NCI-H2171 treated with DMSO at 0.1 percent for 48 hours (cell line): ENCODE measurements at regions not wholly inside any gene's neighbourhood (a gene's known extent, or its start where the extent isn't known, plus 50 kb on each side); places are given as distances from the start of the nearest gene placed in this dataset.

ENCODE experiments used
- DNase-seq: peaks from one replicate; lab custom pipeline; 2025; lab: John Stamatoyannopoulos, UW

GRCh38 chr11:13104619-13105236 is 95.6 kb downstream of the RASSF10 start:
- DNase-seq, result peak; percentile 24

DNA sequence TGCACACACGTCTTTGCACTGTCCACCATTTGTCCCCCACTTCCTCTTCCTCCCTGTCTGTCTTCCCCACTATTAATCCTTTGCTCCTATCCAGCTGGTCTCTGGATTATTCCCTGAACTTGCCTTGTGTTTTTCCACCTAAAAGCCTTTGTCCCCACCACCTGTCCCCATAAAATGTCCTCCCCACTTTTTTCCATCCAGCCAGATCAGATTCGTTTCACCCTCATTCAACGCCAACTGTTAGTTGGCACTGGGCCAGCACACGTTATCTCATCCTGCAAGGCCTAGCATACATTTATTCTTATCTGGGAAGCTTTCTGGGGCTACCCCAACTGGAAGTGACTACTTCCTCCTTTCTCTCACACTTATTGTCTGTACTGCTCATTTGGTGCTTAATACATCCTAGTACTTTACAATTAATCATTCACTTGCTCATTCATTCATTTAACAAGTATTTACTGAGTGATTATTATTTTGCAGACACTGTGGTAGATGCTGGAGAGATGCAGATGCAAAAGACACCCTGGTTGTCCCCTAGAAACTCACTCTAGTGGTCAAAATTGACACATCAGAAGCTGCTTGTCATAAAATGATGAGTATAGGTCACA is 96.2 kb downstream of the RASSF10 start:
- peak; percentile 91 for DNase-seq

DNA sequence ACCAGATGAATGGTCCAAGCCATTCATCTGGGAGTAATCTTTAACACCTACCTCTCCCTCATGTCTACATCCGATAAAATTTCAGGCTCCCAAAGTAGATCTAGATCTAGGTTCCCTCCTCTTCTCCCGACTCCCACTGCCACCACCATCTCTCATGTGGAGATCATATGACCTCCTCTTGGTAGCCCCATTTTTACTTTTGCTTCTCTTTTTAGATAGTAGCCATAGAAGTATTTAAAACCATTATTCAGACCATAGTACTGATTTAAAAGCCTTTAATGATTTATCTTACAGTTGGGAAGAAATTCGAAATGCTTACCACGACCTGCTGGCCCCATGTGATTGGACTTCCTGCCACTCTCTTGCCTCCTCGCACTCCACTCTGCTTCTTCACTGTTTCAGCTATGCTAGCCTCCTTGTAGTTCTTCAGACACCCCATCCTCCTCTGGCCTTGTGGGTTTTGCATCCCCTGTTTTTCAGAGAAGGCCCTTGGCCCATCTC is 98.5 kb downstream of the RASSF10 start:
- no peak for DNase-seq

GRCh38 chr11:13108416-13108815 is 99.3 kb downstream of the RASSF10 start:
- DNase-seq, result no peak

GRCh38 chr11:13109616-13110015 is 100.5 kb downstream of the RASSF10 start:
- DNase-seq, result no peak

- no peak for DNase-seq
Observed at GRCh38 chr11:13110145-13110544, 101.0 kb downstream of the RASSF10 start.

DNA sequence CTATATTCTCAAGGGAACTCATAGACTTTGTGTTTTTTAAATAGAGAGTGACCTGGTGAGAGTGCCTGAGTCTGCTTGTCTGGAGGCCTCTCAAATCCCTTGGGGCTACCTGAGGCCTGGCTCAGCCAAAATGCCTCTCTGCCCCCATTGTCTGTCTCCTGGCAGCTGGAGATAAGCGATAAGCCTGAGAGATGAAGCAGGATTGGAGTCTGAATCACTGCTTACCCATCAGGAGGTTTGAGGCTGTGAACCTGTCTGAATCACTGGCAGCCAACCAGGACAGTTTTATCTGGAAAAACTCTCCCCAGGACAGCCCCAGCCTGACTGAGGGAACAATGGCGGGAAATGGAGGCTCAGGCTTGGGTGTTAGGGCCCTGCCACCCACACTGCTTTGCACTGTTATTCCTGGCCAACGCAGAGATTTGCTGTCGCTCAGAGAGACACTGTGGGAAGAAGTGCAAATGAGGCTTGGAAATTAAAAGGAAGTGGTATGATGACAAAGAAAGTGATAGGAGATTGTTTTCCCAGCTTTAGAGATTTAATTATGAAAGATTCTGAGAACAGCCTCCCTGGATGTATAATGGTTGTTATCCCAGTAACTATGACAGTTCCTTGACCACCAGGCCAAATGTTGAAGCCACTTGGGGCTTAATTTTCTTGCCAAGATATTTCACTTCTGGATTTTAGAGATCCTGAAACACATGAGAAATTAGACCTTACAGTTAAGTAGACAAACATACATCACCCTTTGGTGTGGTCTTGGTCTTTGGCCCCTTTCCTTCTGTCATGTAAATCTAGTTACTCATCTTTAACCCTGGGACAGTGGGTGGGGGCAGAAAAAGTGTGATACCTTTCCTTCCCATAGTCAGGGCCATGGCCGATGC is 102.1 kb downstream of the RASSF10 start:
- no peak for DNase-seq

GRCh38 chr11:13111813-13112130 is 102.7 kb downstream of the RASSF10 start:
- DNase-seq, result no peak

DNA sequence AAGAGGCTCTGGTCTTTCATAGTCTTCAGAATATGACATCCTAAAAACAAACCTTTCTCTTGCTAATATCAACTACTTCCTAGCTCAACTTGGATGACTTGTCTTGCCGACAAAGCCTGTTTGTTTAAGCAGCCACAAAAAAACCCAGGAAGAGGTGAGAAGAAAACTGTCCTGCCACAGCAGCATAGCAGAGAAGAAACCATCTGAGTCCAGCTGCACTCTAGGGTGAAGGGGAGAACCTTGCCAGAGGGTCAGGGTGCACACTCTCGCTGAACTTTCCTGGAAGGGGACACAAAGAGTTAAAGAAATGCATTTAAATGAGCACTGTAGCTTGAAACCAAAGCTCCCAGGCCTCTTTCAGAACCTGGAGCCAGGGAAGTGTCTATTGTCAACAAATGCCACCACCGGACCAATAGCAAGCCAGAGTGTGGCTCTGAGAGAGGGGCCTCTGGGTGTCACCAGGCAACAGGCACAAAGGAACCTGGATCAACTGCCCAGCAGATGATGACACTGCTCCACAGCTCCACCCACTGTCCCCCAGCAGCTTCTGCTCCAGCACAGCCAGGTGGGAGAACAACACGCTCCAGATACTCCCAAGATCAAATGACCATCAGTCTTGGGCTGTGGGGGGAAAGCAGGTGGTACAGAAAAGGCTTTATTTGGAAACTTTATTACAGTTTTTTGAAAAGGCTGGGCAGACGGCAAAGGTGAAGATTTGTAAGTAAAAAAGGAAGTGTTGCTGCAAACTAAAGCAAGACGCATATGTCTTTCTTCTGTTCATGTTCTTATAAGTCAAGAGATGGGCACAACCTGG is 105.7 kb downstream of the RASSF10 start:
- DNase-seq, result peak; percentile 25

DNA sequence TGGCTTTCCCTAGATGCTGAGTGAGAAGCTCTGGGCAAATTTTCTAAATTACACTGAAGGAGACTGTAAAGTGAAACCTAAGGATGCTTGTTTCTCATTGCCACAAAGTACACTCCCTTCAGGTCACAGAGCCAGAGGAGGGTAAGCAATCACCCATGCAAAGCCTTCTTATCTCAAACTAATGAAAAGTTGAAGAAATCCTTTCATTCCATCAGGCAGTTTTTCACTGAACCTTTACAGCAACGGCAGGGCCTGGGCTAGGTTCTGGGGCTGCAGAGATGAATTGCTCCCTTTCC is 106.2 kb downstream of the RASSF10 start:
- DNase-seq, result no peak

DNA sequence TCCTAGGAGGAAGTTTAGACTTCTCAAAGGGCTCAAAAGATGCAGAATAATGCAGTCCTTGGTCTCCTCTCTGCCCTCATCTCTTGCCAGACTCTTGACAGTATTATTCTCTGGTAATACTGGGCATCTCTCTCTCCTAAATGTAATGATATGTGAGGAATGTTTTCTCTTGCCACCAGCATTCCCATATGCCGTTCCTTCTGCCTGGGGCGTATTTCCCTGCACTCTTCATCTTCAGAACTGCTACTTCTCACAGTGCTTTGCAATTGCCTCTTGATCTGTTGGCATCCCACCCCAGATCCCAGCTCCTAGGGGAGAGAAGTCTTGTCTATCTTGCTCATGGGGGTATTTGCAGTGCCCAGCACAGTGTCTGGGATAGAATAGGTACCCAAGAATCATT is 107.4 kb downstream of the RASSF10 start:
- DNase-seq, result no peak

GRCh38 chr11:13117344-13117743 is 108.2 kb downstream of the RASSF10 start:
- no peak for DNase-seq

GRCh38 chr11:13118194-13118593 is 109.1 kb downstream of the RASSF10 start:
- DNase-seq, result no peak

- DNase-seq, result no peak
Observed at GRCh38 chr11:13118650-13119049, 109.5 kb downstream of the RASSF10 start.

DNA sequence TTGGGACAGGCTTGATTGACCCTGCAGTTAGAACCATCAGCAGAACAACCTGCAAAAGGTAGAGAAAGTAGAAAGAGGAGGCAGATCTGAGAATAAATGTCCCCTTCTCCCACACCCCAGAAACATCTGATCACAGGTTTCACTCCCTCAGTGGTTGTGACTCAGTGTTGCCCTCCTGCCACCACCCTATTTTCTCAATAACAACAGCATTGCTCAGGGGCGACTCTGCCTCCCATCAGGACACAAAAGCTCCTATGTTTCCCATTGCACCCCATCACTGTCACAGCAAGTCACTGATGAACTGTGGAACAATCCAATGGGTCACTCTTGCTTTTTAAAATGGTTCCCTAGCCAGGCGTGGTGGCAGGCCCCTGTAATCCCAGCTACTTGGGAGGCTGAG is 110.2 kb downstream of the RASSF10 start:
- no peak for DNase-seq

DNA sequence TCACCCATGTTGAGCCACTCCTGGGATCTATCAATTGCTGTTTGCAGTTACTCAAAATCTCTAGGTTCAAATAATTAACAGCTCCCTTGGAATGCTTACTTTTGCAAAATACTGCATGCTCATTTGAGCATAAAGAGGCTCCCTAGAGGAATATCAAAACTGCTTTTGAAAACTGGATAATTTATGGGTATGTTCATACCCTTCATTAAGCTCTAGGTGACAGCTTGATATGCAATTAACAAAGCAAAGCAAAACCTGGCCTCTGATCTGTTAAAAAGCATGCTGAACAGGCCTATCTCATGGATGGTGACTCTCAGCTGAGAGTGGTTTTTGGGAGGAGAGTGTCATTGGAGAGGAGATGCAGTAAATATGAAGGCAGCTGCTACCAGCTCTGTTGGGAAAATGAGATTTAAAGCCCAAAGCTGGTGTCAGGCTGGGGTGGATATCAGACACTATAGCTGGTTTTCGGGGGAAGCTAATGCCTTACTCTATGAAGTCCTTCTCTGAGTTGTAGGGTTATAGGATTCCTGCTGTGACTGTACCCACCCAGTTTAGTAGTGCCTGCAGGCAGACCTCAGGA is 110.9 kb downstream of the RASSF10 start:
- peak; percentile 87 for DNase-seq

DNA sequence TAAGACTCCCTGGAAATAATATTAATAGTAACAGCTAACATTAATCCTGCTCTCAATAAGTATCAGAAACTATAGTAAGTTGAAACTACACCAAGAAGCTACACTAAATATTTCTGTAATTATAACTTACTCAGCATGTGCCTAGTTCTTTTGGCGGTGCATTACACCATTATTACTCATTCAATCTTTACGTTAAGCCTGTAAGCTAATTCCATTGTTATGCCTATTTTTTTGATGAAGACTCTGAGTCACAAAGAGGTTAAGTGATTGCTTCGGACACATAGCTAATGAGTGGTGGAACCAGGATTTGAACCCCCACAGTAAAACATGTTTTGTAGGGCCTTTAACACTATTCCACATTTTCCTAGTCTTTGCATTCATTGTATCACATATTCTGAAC is 111.6 kb downstream of the RASSF10 start:
- no peak for DNase-seq

- DNase-seq, result no peak
Observed at GRCh38 chr11:13126430-13126829, 117.3 kb downstream of the RASSF10 start.

GRCh38 chr11:13127161-13127560 is 118.0 kb downstream of the RASSF10 start:
- DNase-seq, result no peak

- no peak for DNase-seq
Observed at GRCh38 chr11:13128354-13128753, 119.2 kb downstream of the RASSF10 start.

- no peak for DNase-seq
Observed at GRCh38 chr11:13134066-13134465, 125.0 kb downstream of the RASSF10 start.

GRCh38 chr11:13134886-13135285 is 125.8 kb downstream of the RASSF10 start:
- DNase-seq, result peak; percentile 6
